ENCODE measurements at regions not wholly inside any gene's neighbourhood (a gene's known extent, or its start where the extent isn't known, plus 50 kb on each side); places are given as distances from the start of the nearest gene placed in this dataset.

GRCh38 chr1:203986887-203987461, 85.9 kb upstream of the SOX13 start:
- TF ChIP-seq CTCF (IDR thresholded peaks at IDR 0.05) (no peak), POLR2A (IDR thresholded peaks at IDR 0.05) (no peak), EP300 (IDR thresholded peaks at IDR 0.05) (no peak)
